NT2/D1 (cell line): ENCODE measurements at regions not wholly inside any gene's neighbourhood (a gene's known extent, or its start where the extent isn't known, plus 50 kb on each side); places are given as distances from the start of the nearest gene placed in this dataset.

Experiments used
- SUZ12 ChIP-seq: IDR thresholded peaks from 2 replicates; pipeline ENCODE4 v1.6.1; 2011; ENCODE audit not compliant: insufficient read length, insufficient read depth; ENCODE audit errors: extremely low read depth
- YY1 ChIP-seq: IDR thresholded peaks from 2 replicates; pipeline ENCODE4 v1.6.1; 2011; ENCODE audit not compliant: insufficient read length, insufficient read depth
- ZNF274 ChIP-seq: IDR thresholded peaks from 2 replicates; pipeline ENCODE4 v1.6.1; 2011; ENCODE audit warnings: mild to moderate bottlenecking, low read depth, low read length

GRCh38 chr3:20488151-20488550 lies 302.1 kb upstream of the SGO1 start:
- no peak for TF ChIP-seq YY1
- TF ChIP-seq SUZ12, result no peak
- TF ChIP-seq ZNF274, result no peak
